ENCODE measurements at regions not wholly inside any gene's neighbourhood (a gene's known extent, or its start where the extent isn't known, plus 50 kb on each side); places are given as distances from the start of the nearest gene placed in this dataset.

DNA sequence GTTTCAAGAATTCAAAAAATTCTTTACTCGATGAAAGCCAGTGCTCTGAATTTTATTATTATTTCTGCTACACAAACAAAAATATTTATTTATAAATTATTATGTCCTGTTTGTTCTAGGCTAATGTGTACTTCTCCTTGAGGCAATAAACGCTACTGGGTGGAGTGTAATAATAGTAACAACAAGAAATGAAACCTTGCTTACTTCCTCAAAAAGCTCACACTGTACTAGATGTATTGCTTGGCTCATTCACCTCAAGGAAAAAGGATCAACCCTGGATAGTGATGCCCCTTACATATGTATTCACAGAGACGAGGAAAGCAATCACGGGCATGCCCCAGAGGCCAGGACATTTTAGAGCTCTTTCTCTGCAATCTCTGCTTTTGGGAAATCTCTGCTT, 685.6 kb upstream of the NXPH2 start:
- TF ChIP-seq, protein P1, sequence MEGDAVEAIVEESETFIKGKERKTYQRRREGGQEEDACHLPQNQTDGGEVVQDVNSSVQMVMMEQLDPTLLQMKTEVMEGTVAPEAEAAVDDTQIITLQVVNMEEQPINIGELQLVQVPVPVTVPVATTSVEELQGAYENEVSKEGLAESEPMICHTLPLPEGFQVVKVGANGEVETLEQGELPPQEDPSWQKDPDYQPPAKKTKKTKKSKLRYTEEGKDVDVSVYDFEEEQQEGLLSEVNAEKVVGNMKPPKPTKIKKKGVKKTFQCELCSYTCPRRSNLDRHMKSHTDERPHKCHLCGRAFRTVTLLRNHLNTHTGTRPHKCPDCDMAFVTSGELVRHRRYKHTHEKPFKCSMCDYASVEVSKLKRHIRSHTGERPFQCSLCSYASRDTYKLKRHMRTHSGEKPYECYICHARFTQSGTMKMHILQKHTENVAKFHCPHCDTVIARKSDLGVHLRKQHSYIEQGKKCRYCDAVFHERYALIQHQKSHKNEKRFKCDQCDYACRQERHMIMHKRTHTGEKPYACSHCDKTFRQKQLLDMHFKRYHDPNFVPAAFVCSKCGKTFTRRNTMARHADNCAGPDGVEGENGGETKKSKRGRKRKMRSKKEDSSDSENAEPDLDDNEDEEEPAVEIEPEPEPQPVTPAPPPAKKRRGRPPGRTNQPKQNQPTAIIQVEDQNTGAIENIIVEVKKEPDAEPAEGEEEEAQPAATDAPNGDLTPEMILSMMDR (IDR thresholded peaks at IDR 0.05): no peak
- no peak for TF ChIP-seq POLR2A (IDR thresholded peaks at IDR 0.05)
